A549 (cell line): ENCODE measurements at regions not wholly inside any gene's neighbourhood (a gene's known extent, or its start where the extent isn't known, plus 50 kb on each side); places are given as distances from the start of the nearest gene placed in this dataset.

Source experiments
- ATAC-seq, 2 experiments: fragments of 200-7000 bp in 1 of 2; fragments of >200 bp in 1 of 2; cut with Nextera tagmentation in 1 of 2; cut with Tn5 transposase in 1 of 2; 3 replicates each; pipeline versions ENCODE4 v1.8.0 to v1.9.1; 2018 to 2020; ENCODE audit warnings: mild to moderate bottlenecking in 1 of 2, moderate library complexity in 1 of 2
- CTCF ChIA-PET: fragments of 300-600 bp; sonication (Branson Sonifier 250); formaldehyde crosslinking; extraction: SDS; loops from one replicate; lab custom pipeline; 2021; ENCODE audit warnings: antibody characterized with exemption, inconsistent platforms; lab: Yijun Ruan, JAX
- POLR2A ChIA-PET: fragments of 350-600 bp; formaldehyde crosslinking; extraction: SDS; loops from one replicate; lab custom pipeline; 2021; ENCODE audit warnings: antibody characterized with exemption, inconsistent platforms; lab: Yijun Ruan, JAX
- DNase-seq, 2 experiments: peaks; one replicate each; pipeline versions ENCODE4 v3.0.0 to v3.0.0-alpha.2; 2011 to 2016; ENCODE audit warnings: low read depth in 1 of 2, low spot score in 1 of 2
- FAIRE-seq: peaks from 2 replicates; lab custom pipeline; 2011; peaks lifted over from hg19 to GRCh38; lab: Jason Lieb, UNC
- H3K27ac ChIP-seq, 2 experiments: fragments of >200 bp; sonication (Bioruptor Twin); formaldehyde crosslinking; 3 replicates each; pipeline ENCODE4 v1.5.1; 2016 to 2017
- H3K4me1 ChIP-seq: fragments of >200 bp; sonication (Bioruptor Twin); formaldehyde crosslinking; 3 replicates; pipeline ENCODE4 v1.6.1; 2016
- H3K4me2 ChIP-seq: fragments of >200 bp; sonication (Bioruptor Twin); formaldehyde crosslinking; 3 replicates; pipeline ENCODE4 v1.6.1; 2016
- H3K4me3 ChIP-seq: fragments of >200 bp; sonication (Bioruptor Twin); formaldehyde crosslinking; 3 replicates; pipeline ENCODE4 v1.5.1; 2016
- H3K9me3 ChIP-seq: fragments of >200 bp; sonication (Bioruptor Twin); formaldehyde crosslinking; 3 replicates; pipeline ENCODE4 v1.6.1; 2016
- CBX8 ChIP-seq: fragments of 200-600 bp; sonication (generic); IDR thresholded peaks from 2 replicates; pipeline ENCODE4 v1.6.1; 2016
- CHD2 ChIP-seq: fragments of 150-350 bp; IDR thresholded peaks from 2 replicates; pipeline ENCODE4 v1.6.1; 2014; ENCODE audit warnings: low read length; ENCODE audit not compliant: partially characterized antibody
- EHF ChIP-seq: fragments of 250-450 bp; sonication (Bioruptor Pico); IDR thresholded peaks from 2 replicates; pipeline ENCODE4 v1.5.0; 2020; ENCODE audit warnings: mild to moderate bottlenecking
- EP300 ChIP-seq, 2 experiments: fragments of >200 bp; sonication (Bioruptor Twin); formaldehyde crosslinking; IDR thresholded peaks; 2 replicates in 1 of 2; 3 replicates in 1 of 2; pipeline ENCODE4 v1.6.1; 2016 to 2017
- ESRRA ChIP-seq: fragments of 150-350 bp; IDR thresholded peaks from 2 replicates; pipeline ENCODE4 v1.6.1; 2014; ENCODE audit warnings: mild to moderate bottlenecking, low read length, borderline replicate concordance
- FOSB ChIP-seq: fragments of 250-450 bp; sonication (Bioruptor Pico); IDR thresholded peaks from 2 replicates; pipeline ENCODE4 v1.5.0; 2020; ENCODE audit warnings: mild to moderate bottlenecking, moderate library complexity
- FOXS1 ChIP-seq: fragments of 250-450 bp; sonication (Bioruptor Pico); IDR thresholded peaks from 2 replicates; pipeline ENCODE4 v1.5.0; 2020; ENCODE audit warnings: mild to moderate bottlenecking, moderate library complexity
- GATA3 ChIP-seq: IDR thresholded peaks from 2 replicates; pipeline ENCODE4 v1.6.1; 2012; ENCODE audit warnings: borderline replicate concordance
- HDAC2 ChIP-seq: fragments of 200-600 bp; sonication (generic); IDR thresholded peaks from 2 replicates; pipeline ENCODE4 v1.6.1; 2016
- HEYL ChIP-seq: fragments of 250-450 bp; sonication (Bioruptor Pico); IDR thresholded peaks from 2 replicates; pipeline ENCODE4 v1.8.0; 2021; ENCODE audit warnings: mild to moderate bottlenecking, moderate library complexity
- KDM1A ChIP-seq: fragments of 200-600 bp; sonication (generic); IDR thresholded peaks from 2 replicates; pipeline ENCODE4 v1.6.1; 2016; ENCODE audit warnings: low read depth, mild to moderate bottlenecking
- KDM5A ChIP-seq: fragments of 200-600 bp; sonication (generic); IDR thresholded peaks from 2 replicates; pipeline ENCODE4 v1.6.1; 2016; ENCODE audit warnings: antibody characterized with exemption, mild to moderate bottlenecking
- MAFK ChIP-seq: fragments of 450-650 bp; IDR thresholded peaks from 2 replicates; pipeline ENCODE4 v1.6.1; 2014; ENCODE audit not compliant: partially characterized antibody
- MYC ChIP-seq: IDR thresholded peaks from 2 replicates; pipeline ENCODE4 v1.6.1; 2012; ENCODE audit warnings: mild to moderate bottlenecking, inconsistent platforms, low read length, improper control_type of control experiment, borderline replicate concordance
- NFE2L2 ChIP-seq: fragments of 150-350 bp; conservative IDR thresholded peaks from 2 replicates; pipeline ENCODE4 v1.6.1; 2014; ENCODE audit warnings: low read length
- RARB ChIP-seq: fragments of 250-450 bp; sonication (Bioruptor Pico); IDR thresholded peaks from 2 replicates; pipeline ENCODE4 v1.8.0; 2021; ENCODE audit warnings: mild to moderate bottlenecking, moderate library complexity
- TFCP2L1 ChIP-seq: fragments of 250-450 bp; sonication (Bioruptor Pico); IDR thresholded peaks from 2 replicates; pipeline ENCODE4 v1.5.0; 2021; ENCODE audit warnings: mild to moderate bottlenecking
- ZC3H11A ChIP-seq: fragments of 450-650 bp; IDR thresholded peaks from 2 replicates; pipeline ENCODE4 v1.6.1; 2014; ENCODE audit warnings: antibody characterized with exemption, mild to moderate bottlenecking
- ZFP36 ChIP-seq: fragments of 450-650 bp; IDR thresholded peaks from 2 replicates; pipeline ENCODE4 v1.6.1; 2014; ENCODE audit warnings: borderline replicate concordance; ENCODE audit not compliant: partially characterized antibody
- WGBS: methylation state at CpG from one replicate; pipeline ENCODE4 v1.1.6; 2017; ENCODE audit errors: missing lambda C conversion rate; 5-methylcytosine and 5-hydroxymethylcytosine counted together
- TF ChIP-seq, protein P1 (sequence below): fragments of 250-450 bp; sonication (Bioruptor Pico); IDR thresholded peaks from 2 replicates; pipeline ENCODE4 v1.5.0; 2020; ENCODE audit warnings: low read depth, mild to moderate bottlenecking, moderate library complexity
- TF ChIP-seq, protein P2 (sequence below): IDR thresholded peaks from 2 replicates; pipeline ENCODE4 v1.6.1; 2012
- TF ChIP-seq, protein P3 (sequence below): fragments of 150-350 bp; IDR thresholded peaks from 2 replicates; pipeline ENCODE4 v1.6.1; 2014; ENCODE audit warnings: low read depth, mild to moderate bottlenecking, low read length
- TF ChIP-seq, protein P4 (sequence below): fragments of 450-650 bp; IDR thresholded peaks from 2 replicates; pipeline ENCODE4 v1.6.1; 2014; ENCODE audit warnings: antibody characterized with exemption
- TF ChIP-seq, protein P5 (sequence below): fragments of 200-600 bp; sonication (generic); IDR thresholded peaks from 2 replicates; pipeline ENCODE4 v1.6.1; 2016; ENCODE audit warnings: antibody characterized with exemption, mild to moderate bottlenecking, moderate library complexity

DNA sequence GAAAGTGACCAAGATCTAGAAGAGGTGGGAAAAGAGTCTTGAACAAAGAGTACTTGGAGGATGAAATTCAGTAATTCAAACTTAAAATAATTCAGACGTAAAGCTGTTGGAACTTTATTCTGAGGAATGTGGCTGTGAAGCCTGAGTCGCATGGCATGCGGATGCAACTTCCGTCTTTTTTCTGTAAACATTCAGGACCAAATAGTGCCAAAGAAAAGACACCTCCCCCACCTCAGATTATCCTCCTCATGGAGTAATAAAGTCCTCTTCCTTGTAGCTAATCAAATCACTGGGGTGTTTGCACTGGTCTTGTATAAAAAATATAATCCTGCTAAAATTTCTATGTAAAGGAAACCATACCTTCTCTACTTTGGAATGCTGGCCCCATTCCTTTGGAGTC lies 790.4 kb downstream of the TSN start:
- H3K9me3 ChIP-seq, result no peaks in the 10 kb centered on the region
- ATAC-seq (no peak), FAIRE-seq (no peak), DNase-seq (no peak)
- no peak overlapping the region for H3K27ac ChIP-seq
- H3K4me1 ChIP-seq, result no peaks in the 10 kb centered on the region
- TF ChIP-seq HDAC2, result no peak
- TF ChIP-seq CHD2, result no peak
- no peak for TF ChIP-seq ESRRA
- no peak for TF ChIP-seq TFCP2L1 (CRISPR knock-in tag)
- TF ChIP-seq GATA3, result no peak
- TF ChIP-seq RARB (CRISPR knock-in tag), result no peak
- TF ChIP-seq, protein P1, sequence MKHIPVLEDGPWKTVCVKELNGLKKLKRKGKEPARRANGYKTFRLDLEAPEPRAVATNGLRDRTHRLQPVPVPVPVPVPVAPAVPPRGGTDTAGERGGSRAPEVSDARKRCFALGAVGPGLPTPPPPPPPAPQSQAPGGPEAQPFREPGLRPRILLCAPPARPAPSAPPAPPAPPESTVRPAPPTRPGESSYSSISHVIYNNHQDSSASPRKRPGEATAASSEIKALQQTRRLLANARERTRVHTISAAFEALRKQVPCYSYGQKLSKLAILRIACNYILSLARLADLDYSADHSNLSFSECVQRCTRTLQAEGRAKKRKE, result no peak
- TF ChIP-seq MYC, result no peak
- POLR2A ChIA-PET, result no interaction called here
- H3K4me3 ChIP-seq, result no peak overlapping the region
- CTCF ChIA-PET, result no interaction called here
- no peak overlapping the region for H3K4me2 ChIP-seq
- 65% methylated on average over 4 of the region's 4 CpGs for WGBS

DNA sequence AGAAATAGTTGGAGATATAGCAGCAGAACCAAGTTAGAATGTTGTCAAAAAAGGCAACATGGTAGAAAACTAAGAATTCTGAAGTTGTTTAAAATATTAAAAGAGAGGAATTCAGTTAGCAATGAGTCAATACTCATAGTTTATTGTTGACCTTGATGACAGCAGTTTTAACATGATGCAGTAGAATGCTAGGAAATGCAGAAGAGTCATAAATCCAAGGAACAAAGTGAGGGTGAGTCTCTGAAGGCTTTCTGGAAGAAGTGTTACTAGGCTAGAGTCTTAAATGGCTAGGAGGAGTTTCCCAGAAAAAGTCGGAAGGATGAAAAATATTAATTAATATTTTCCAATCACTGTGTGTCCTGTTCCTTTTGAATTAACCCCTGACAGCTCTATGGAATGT lies 807.3 kb downstream of the TSN start:
- DNase-seq, result no peak
- 9% methylated on average over 1 of the region's 1 CpG for WGBS
- CTCF ChIA-PET, result no interaction called here
- no peak for ATAC-seq
- Histone ChIP-seq H3K27ac (no peak overlapping the region), H3K9me3 (no peaks in the 10 kb centered on the region), H3K4me3 (no peak overlapping the region), H3K4me1 (no peaks in the 10 kb centered on the region), H3K4me2 (no peak overlapping the region)
- no peak for TF ChIP-seq FOXS1 (CRISPR knock-in tag)
- POLR2A ChIA-PET, result no interaction called here
- no peak for FAIRE-seq

DNA sequence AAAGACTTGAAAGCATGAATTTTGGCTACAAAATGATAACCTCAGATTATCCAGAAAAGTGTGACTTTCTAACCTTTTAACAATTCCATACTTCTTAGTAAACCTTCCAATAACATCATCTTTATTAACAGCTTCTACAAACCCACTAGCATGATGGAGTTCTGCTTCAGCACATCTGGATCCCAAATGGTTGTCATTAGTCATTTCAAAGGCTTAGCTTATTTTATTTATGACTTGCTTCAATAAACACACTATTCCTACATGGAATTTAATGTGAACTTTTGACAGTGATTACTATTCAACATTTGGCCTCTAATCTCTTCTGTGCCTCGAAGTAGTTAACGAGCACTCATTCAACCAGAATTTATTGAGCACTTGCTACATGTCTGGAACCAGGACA lies 808.3 kb downstream of the TSN start:
- POLR2A ChIA-PET, result no interaction called here
- H3K9me3 ChIP-seq, result no peaks in the 10 kb centered on the region
- WGBS, result 0% methylated on average over 2 of the region's 2 CpGs

More for the DNA sequence above, 808.3 kb downstream of the TSN start:
- DNase-seq (no peak), ATAC-seq (no peak), FAIRE-seq (no peak)
- TF ChIP-seq, protein P2, sequence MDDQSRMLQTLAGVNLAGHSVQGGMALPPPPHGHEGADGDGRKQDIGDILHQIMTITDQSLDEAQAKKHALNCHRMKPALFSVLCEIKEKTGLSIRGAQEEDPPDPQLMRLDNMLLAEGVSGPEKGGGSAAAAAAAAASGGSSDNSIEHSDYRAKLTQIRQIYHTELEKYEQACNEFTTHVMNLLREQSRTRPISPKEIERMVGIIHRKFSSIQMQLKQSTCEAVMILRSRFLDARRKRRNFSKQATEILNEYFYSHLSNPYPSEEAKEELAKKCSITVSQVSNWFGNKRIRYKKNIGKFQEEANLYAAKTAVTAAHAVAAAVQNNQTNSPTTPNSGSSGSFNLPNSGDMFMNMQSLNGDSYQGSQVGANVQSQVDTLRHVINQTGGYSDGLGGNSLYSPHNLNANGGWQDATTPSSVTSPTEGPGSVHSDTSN, result no peak
- TF ChIP-seq, protein P3, sequence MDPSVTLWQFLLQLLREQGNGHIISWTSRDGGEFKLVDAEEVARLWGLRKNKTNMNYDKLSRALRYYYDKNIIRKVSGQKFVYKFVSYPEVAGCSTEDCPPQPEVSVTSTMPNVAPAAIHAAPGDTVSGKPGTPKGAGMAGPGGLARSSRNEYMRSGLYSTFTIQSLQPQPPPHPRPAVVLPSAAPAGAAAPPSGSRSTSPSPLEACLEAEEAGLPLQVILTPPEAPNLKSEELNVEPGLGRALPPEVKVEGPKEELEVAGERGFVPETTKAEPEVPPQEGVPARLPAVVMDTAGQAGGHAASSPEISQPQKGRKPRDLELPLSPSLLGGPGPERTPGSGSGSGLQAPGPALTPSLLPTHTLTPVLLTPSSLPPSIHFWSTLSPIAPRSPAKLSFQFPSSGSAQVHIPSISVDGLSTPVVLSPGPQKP, result no peak
- TF ChIP-seq KDM1A (no peak), NFE2L2 (no peak), CBX8 (no peak), MAFK (no peak), HEYL (CRISPR knock-in tag) (no peak), EP300 (IDR thresholded peaks at IDR 0.05) (no peak), ESRRA (no peak), ZC3H11A (no peak), KDM5A (no peak), FOSB (CRISPR knock-in tag) (no peak), FOXS1 (CRISPR knock-in tag) (no peak), EHF (CRISPR knock-in tag) (no peak), ZFP36 (no peak)
- TF ChIP-seq, protein P4, sequence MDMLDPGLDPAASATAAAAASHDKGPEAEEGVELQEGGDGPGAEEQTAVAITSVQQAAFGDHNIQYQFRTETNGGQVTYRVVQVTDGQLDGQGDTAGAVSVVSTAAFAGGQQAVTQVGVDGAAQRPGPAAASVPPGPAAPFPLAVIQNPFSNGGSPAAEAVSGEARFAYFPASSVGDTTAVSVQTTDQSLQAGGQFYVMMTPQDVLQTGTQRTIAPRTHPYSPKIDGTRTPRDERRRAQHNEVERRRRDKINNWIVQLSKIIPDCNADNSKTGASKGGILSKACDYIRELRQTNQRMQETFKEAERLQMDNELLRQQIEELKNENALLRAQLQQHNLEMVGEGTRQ, result no peak
- TF ChIP-seq, protein P1, result no peak
- TF ChIP-seq, protein P5, sequence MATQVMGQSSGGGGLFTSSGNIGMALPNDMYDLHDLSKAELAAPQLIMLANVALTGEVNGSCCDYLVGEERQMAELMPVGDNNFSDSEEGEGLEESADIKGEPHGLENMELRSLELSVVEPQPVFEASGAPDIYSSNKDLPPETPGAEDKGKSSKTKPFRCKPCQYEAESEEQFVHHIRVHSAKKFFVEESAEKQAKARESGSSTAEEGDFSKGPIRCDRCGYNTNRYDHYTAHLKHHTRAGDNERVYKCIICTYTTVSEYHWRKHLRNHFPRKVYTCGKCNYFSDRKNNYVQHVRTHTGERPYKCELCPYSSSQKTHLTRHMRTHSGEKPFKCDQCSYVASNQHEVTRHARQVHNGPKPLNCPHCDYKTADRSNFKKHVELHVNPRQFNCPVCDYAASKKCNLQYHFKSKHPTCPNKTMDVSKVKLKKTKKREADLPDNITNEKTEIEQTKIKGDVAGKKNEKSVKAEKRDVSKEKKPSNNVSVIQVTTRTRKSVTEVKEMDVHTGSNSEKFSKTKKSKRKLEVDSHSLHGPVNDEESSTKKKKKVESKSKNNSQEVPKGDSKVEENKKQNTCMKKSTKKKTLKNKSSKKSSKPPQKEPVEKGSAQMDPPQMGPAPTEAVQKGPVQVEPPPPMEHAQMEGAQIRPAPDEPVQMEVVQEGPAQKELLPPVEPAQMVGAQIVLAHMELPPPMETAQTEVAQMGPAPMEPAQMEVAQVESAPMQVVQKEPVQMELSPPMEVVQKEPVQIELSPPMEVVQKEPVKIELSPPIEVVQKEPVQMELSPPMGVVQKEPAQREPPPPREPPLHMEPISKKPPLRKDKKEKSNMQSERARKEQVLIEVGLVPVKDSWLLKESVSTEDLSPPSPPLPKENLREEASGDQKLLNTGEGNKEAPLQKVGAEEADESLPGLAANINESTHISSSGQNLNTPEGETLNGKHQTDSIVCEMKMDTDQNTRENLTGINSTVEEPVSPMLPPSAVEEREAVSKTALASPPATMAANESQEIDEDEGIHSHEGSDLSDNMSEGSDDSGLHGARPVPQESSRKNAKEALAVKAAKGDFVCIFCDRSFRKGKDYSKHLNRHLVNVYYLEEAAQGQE, result no peak
- Histone ChIP-seq H3K4me3 (no peak overlapping the region), H3K4me2 (no peak overlapping the region), H3K27ac (no peak overlapping the region), H3K4me1 (no peaks in the 10 kb centered on the region)
- CTCF ChIA-PET, result interaction anchor here (0.7 kb wide), 1 partner anchor 20 kb away, joined by 3 read pairs; no protein-coding TSS in a partner anchor
